ENCODE measurements at regions not wholly inside any gene's neighbourhood (a gene's known extent, or its start where the extent isn't known, plus 50 kb on each side); places are given as distances from the start of the nearest gene placed in this dataset.
"Not testable (repeated sequence)": the region's sequence is repeated elsewhere in the genome, so short reads cannot be mapped to it uniquely, and the experiment has no call there.

GRCh38 chr9:40177403-40177802, 821.9 kb downstream of the SPATA31A1 start:
- H3K27me3 ChIP-seq (ENCODE audit: control insufficient read depth in 1 of 2, insufficient read depth in 2 of 2, low read length in 2 of 2); H3K9me3 ChIP-seq (ENCODE audit: control insufficient read depth in 2 of 2, low read length in 2 of 2); H3K36me3 ChIP-seq (ENCODE audit: control insufficient read depth in 2 of 2, insufficient read depth in 2 of 2, low read length in 2 of 2): not testable (repeated sequence)

GRCh38 chr9:40191403-40191802, 835.9 kb downstream of the SPATA31A1 start:
- H3K27ac ChIP-seq (ENCODE audit: low read length); H3K9me3 ChIP-seq (ENCODE audit: control insufficient read depth in 2 of 2, low read length in 2 of 2); H3K9ac ChIP-seq (ENCODE audit: low read length in 2 of 2); H3K4me1 ChIP-seq (ENCODE audit: control insufficient read depth, insufficient read depth, low read length); H3K4me3 ChIP-seq (ENCODE audit: low read length in 2 of 2); H3K27me3 ChIP-seq (ENCODE audit: control insufficient read depth in 1 of 2, insufficient read depth in 2 of 2, low read length in 2 of 2); H3K36me3 ChIP-seq (ENCODE audit: control insufficient read depth in 2 of 2, insufficient read depth in 2 of 2, low read length in 2 of 2): not testable (repeated sequence)

More at GRCh38 chr9:40177403-40177802, 821.9 kb downstream of the SPATA31A1 start:
- H3K27ac ChIP-seq (ENCODE audit: low read length); H3K4me1 ChIP-seq (ENCODE audit: control insufficient read depth, insufficient read depth, low read length); H3K4me3 ChIP-seq (ENCODE audit: low read length in 2 of 2); H3K9ac ChIP-seq (ENCODE audit: low read length in 2 of 2): not testable (repeated sequence)

- not testable (repeated sequence) for H3K36me3 ChIP-seq (ENCODE audit: control insufficient read depth in 2 of 2, insufficient read depth in 2 of 2, low read length in 2 of 2); H3K9me3 ChIP-seq (ENCODE audit: control insufficient read depth in 2 of 2, low read length in 2 of 2); H3K27ac ChIP-seq (ENCODE audit: low read length); H3K27me3 ChIP-seq (ENCODE audit: control insufficient read depth in 1 of 2, insufficient read depth in 2 of 2, low read length in 2 of 2); H3K9ac ChIP-seq (ENCODE audit: low read length in 2 of 2); H3K4me1 ChIP-seq (ENCODE audit: control insufficient read depth, insufficient read depth, low read length); H3K4me3 ChIP-seq (ENCODE audit: low read length in 2 of 2)
Observed at GRCh38 chr9:40192162-40192561, 836.7 kb downstream of the SPATA31A1 start.

- not testable (repeated sequence) for H3K27me3 ChIP-seq (ENCODE audit: control insufficient read depth in 1 of 2, insufficient read depth in 2 of 2, low read length in 2 of 2); H3K4me1 ChIP-seq (ENCODE audit: control insufficient read depth, insufficient read depth, low read length); H3K36me3 ChIP-seq (ENCODE audit: control insufficient read depth in 2 of 2, insufficient read depth in 2 of 2, low read length in 2 of 2); H3K9me3 ChIP-seq (ENCODE audit: control insufficient read depth in 2 of 2, low read length in 2 of 2); H3K27ac ChIP-seq (ENCODE audit: low read length); H3K4me3 ChIP-seq (ENCODE audit: low read length in 2 of 2); H3K9ac ChIP-seq (ENCODE audit: low read length in 2 of 2)
Observed at GRCh38 chr9:40196165-40196714, 840.8 kb downstream of the SPATA31A1 start.

- H3K36me3 ChIP-seq (ENCODE audit: control insufficient read depth in 2 of 2, insufficient read depth in 2 of 2, low read length in 2 of 2); H3K27ac ChIP-seq (ENCODE audit: low read length); H3K27me3 ChIP-seq (ENCODE audit: control insufficient read depth in 1 of 2, insufficient read depth in 2 of 2, low read length in 2 of 2); H3K9me3 ChIP-seq (ENCODE audit: control insufficient read depth in 2 of 2, low read length in 2 of 2); H3K4me3 ChIP-seq (ENCODE audit: low read length in 2 of 2); H3K9ac ChIP-seq (ENCODE audit: low read length in 2 of 2); H3K4me1 ChIP-seq (ENCODE audit: control insufficient read depth, insufficient read depth, low read length): not testable (repeated sequence)
Observed at GRCh38 chr9:40196803-40197202, 841.3 kb downstream of the SPATA31A1 start.

- H3K9me3 ChIP-seq (ENCODE audit: control insufficient read depth in 2 of 2, low read length in 2 of 2); H3K4me3 ChIP-seq (ENCODE audit: low read length in 2 of 2); H3K27ac ChIP-seq (ENCODE audit: low read length); H3K9ac ChIP-seq (ENCODE audit: low read length in 2 of 2); H3K27me3 ChIP-seq (ENCODE audit: control insufficient read depth in 1 of 2, insufficient read depth in 2 of 2, low read length in 2 of 2); H3K36me3 ChIP-seq (ENCODE audit: control insufficient read depth in 2 of 2, insufficient read depth in 2 of 2, low read length in 2 of 2); H3K4me1 ChIP-seq (ENCODE audit: control insufficient read depth, insufficient read depth, low read length): not testable (repeated sequence)
Observed at GRCh38 chr9:40221596-40222233, 866.2 kb downstream of the SPATA31A1 start.

- H3K27ac ChIP-seq (ENCODE audit: low read length); H3K9me3 ChIP-seq (ENCODE audit: control insufficient read depth in 2 of 2, low read length in 2 of 2); H3K9ac ChIP-seq (ENCODE audit: low read length in 2 of 2); H3K36me3 ChIP-seq (ENCODE audit: control insufficient read depth in 2 of 2, insufficient read depth in 2 of 2, low read length in 2 of 2); H3K4me3 ChIP-seq (ENCODE audit: low read length in 2 of 2); H3K4me1 ChIP-seq (ENCODE audit: control insufficient read depth, insufficient read depth, low read length); H3K27me3 ChIP-seq (ENCODE audit: control insufficient read depth in 1 of 2, insufficient read depth in 2 of 2, low read length in 2 of 2): not testable (repeated sequence)
Observed at GRCh38 chr9:40222617-40223200, 867.2 kb downstream of the SPATA31A1 start.

- H3K27ac ChIP-seq (ENCODE audit: low read length); H3K27me3 ChIP-seq (ENCODE audit: control insufficient read depth in 1 of 2, insufficient read depth in 2 of 2, low read length in 2 of 2); H3K9me3 ChIP-seq (ENCODE audit: control insufficient read depth in 2 of 2, low read length in 2 of 2); H3K4me1 ChIP-seq (ENCODE audit: control insufficient read depth, insufficient read depth, low read length); H3K4me3 ChIP-seq (ENCODE audit: low read length in 2 of 2); H3K9ac ChIP-seq (ENCODE audit: low read length in 2 of 2); H3K36me3 ChIP-seq (ENCODE audit: control insufficient read depth in 2 of 2, insufficient read depth in 2 of 2, low read length in 2 of 2): not testable (repeated sequence)
Observed at GRCh38 chr9:40223353-40223752, 867.9 kb downstream of the SPATA31A1 start.
